ENCODE measurements at regions not wholly inside any gene's neighbourhood (a gene's known extent, or its start where the extent isn't known, plus 50 kb on each side); places are given as distances from the start of the nearest gene placed in this dataset.

DNA sequence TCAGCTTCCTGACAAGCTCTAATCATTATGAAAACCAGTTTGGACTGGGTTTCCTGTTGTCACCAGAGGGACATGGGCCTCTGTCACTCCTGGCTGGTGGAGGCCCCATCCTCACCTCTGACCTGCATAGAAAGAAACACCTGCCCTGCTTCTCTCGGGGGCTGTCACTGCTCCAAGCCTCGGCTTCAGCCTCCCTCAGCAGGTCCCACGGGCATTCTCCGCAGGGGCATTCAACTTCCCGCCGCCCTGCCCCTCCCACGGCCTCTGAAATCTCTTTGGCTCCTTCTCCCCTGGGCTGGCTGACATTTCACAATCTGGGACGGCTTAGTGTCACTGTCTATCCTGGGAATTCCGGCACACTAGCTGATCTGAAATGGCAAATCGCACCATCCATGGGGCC, 257.9 kb downstream of the CTTN start:
- TF ChIP-seq CTCF (conservative IDR thresholded peaks at IDR 0.05; ENCODE audit: low read length) = no peak
- DNase-seq (ENCODE audit: low read depth) = no peak
- no peak overlapping the region for H3K4me3 ChIP-seq (ENCODE audit: low read length)

- TF ChIP-seq CTCF (conservative IDR thresholded peaks at IDR 0.05; ENCODE audit: low read length) = no peak
- DNase-seq (ENCODE audit: low read depth) = no peak
- no peak overlapping the region for H3K4me3 ChIP-seq (ENCODE audit: low read length)
Measured at GRCh38 chr11:70660059-70660888, 261.9 kb downstream of the CTTN start.

GRCh38 chr11:70660889-70661197, 262.5 kb downstream of the CTTN start:
- DNase-seq (ENCODE audit: low read depth) = no peak
- no peak for TF ChIP-seq CTCF (conservative IDR thresholded peaks at IDR 0.05; ENCODE audit: low read length)
- no peak overlapping the region for H3K4me3 ChIP-seq (ENCODE audit: low read length)

DNA sequence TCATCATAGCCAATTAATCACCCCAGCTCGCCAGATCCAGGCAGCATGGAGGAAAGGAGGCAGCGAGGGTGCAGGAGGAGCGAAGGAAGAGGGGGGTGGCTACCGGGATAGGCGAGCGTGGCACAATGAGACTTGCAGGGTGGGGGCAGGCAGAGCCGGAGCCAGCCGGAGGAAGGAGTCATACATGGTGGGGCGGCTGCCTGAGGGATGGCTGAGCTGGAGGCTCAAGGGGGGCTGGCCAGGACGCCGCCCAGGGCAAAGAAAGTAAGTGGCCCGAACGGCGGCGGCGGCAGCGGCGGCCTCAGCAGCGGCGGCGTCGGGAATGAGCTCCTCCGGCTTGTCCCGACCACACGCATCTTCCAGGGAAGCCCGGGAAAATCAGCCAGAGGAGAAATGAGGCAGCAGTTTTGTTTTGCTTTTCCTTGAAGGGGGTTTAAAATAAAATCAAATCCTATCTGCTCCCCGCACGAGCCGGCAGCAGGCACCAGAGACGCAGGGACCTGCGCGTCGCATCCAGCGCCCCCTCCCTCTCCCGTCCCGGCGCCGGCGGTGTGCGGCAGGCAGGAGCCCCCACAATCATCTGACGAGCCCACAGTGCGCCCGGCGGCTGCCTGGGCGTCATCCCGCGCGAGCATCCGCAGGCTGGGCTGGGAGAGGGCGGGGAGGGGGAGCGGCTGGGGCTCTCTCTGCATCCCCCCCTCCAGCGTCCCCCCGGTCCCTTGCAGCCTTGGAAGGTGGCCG, 263.6 kb downstream of the CTTN start:
- TF ChIP-seq CTCF (conservative IDR thresholded peaks at IDR 0.05; ENCODE audit: low read length) = no peak
- peak overlapping the region; percentile 35 for H3K4me3 ChIP-seq (ENCODE audit: low read length)
- DNase-seq (ENCODE audit: low read depth) = peak; percentile 22

- no peak for TF ChIP-seq CTCF (conservative IDR thresholded peaks at IDR 0.05; ENCODE audit: low read length)
- no peak for DNase-seq (ENCODE audit: low read depth)
- H3K4me3 ChIP-seq (ENCODE audit: low read length) = no peak overlapping the region
Measured at GRCh38 chr11:70662691-70663098, 264.4 kb downstream of the CTTN start.

DNA sequence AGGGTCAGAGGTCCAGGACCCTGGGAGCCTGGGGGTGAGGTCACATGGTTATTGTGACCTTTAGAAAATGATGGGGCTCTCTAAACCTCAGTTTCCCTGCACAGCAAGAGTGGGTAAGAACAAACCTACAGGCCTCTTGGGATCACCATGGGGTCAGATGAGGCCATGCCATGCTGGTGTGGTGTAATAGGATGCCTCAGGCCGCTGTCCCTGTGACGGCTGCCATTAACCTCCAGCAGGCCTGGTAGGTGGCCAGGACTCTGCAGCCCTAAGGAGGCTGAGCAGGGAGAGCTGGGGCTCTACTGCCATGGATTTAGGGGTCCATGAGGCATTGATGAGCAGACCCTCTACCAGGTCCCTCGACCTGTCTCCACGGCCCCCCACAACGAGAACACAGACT, 265.5 kb downstream of the CTTN start:
- TF ChIP-seq CTCF (conservative IDR thresholded peaks at IDR 0.05; ENCODE audit: low read length) = no peak
- no peak overlapping the region for H3K4me3 ChIP-seq (ENCODE audit: low read length)
- DNase-seq (ENCODE audit: low read depth) = no peak

DNA sequence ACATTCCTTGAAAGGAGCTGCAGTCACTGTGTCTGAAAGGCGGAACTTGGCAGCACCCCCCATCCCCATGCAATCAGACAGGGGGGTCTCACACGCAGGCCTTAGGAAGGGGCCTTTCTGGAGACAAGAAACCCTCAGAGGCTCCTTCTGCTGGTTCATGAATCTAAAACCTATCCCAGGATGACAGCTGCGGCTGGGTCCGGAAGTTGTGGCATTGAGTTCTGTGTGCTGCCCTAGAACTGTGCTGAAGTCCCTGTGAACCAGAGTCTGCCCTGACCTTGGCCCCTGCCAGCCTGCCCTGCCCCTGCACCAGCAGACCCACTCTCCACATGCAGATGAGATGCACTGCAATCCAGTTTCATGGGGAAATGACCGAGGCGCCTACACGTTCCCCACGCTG, 268.0 kb downstream of the CTTN start:
- TF ChIP-seq CTCF (conservative IDR thresholded peaks at IDR 0.05; ENCODE audit: low read length) = no peak
- DNase-seq (ENCODE audit: low read depth) = no peak
- no peak overlapping the region for H3K4me3 ChIP-seq (ENCODE audit: low read length)
